Keratinocyte (primary cell): ENCODE measurements at regions not wholly inside any gene's neighbourhood (a gene's known extent, or its start where the extent isn't known, plus 50 kb on each side); places are given as distances from the start of the nearest gene placed in this dataset.

Experiments used
- DNase-seq: peaks from one replicate; pipeline ENCODE4 v3.0.0-alpha.2; 2011; ENCODE audit warnings: low read depth, missing footprints, low spot score
- FAIRE-seq: peaks from 2 replicates; lab custom pipeline; 2011; peaks lifted over from hg19 to GRCh38; lab: Jason Lieb, UNC
- H2AFZ ChIP-seq: 2 replicates; pipeline ENCODE4 v1.6.0; 2012; ENCODE audit warnings: low read length, control low read depth, inconsistent platforms; ENCODE audit not compliant: control insufficient read depth
- H3K27ac ChIP-seq: 2 replicates; pipeline ENCODE4 v1.5.1; 2011; ENCODE audit warnings: low read length; ENCODE audit not compliant: control insufficient read depth, insufficient read depth
- H3K27me3 ChIP-seq: 3 replicates; pipeline ENCODE4 v1.6.0; 2011; ENCODE audit warnings: low read length; ENCODE audit not compliant: control insufficient read depth, insufficient read depth; ENCODE audit errors: extremely low read depth
- H3K36me3 ChIP-seq, 2 experiments: 2 replicates in 1 of 2; 3 replicates in 1 of 2; pipeline ENCODE4 v1.5.1; 2011; ENCODE audit warnings: low read length in 2 of 2, mild to moderate bottlenecking in 1 of 2; ENCODE audit not compliant: control insufficient read depth in 2 of 2, insufficient read depth in 2 of 2; ENCODE audit errors: extremely low read depth in 1 of 2
- H3K4me1 ChIP-seq: 3 replicates; pipeline ENCODE4 v1.5.1; 2011; ENCODE audit warnings: low read length; ENCODE audit not compliant: control insufficient read depth, insufficient read depth; ENCODE audit errors: extremely low read depth
- H3K4me2 ChIP-seq: 3 replicates; pipeline ENCODE4 v1.6.0; 2011; ENCODE audit warnings: low read depth, low read length; ENCODE audit not compliant: control insufficient read depth, insufficient read depth; ENCODE audit errors: extremely low read depth
- H3K4me3 ChIP-seq, 3 experiments: fragments of 200-600 bp in 1 of 3; sonication (generic) in 1 of 3; 2 replicates in 2 of 3; 3 replicates in 1 of 3; pipeline ENCODE4 v1.5.1; 2011 to 2016; ENCODE audit warnings: low read length in 3 of 3, mild to moderate bottlenecking in 3 of 3, control low read depth in 2 of 3, inconsistent platforms in 1 of 3, low read depth in 1 of 3, mixed read lengths in 1 of 3, mixed run types in 1 of 3, moderate library complexity in 1 of 3; ENCODE audit not compliant: control insufficient read depth in 2 of 3, insufficient read depth in 2 of 3; ENCODE audit errors: extremely low read depth in 1 of 3
- H3K79me2 ChIP-seq: 2 replicates; pipeline ENCODE4 v1.6.0; 2012; ENCODE audit warnings: low read length; ENCODE audit not compliant: control insufficient read depth, insufficient read depth
- H3K9ac ChIP-seq: 3 replicates; pipeline ENCODE4 v1.6.0; 2011; ENCODE audit warnings: low read length; ENCODE audit not compliant: control insufficient read depth, insufficient read depth; ENCODE audit errors: extremely low read depth
- H3K9me1 ChIP-seq: 3 replicates; pipeline ENCODE4 v1.6.0; 2011; ENCODE audit warnings: low read length; ENCODE audit not compliant: control insufficient read depth, insufficient read depth; ENCODE audit errors: extremely low read depth
- H3K9me3 ChIP-seq: 2 replicates; pipeline ENCODE4 v1.5.1; 2012; ENCODE audit warnings: low read depth, low read length; ENCODE audit not compliant: control insufficient read depth
- H4K20me1 ChIP-seq: 3 replicates; pipeline ENCODE4 v1.6.0; 2011; ENCODE audit warnings: low read length; ENCODE audit not compliant: control insufficient read depth, insufficient read depth; ENCODE audit errors: extremely low read depth
- EZH2 ChIP-seq: IDR thresholded peaks from one replicate; pipeline ENCODE4 v1.6.1; 2012; ENCODE audit warnings: inconsistent platforms, mild to moderate bottlenecking, low read length, moderate library complexity
- dilution Hi-C: fragments of 300-500 bp; cut with MboI; formaldehyde crosslinking; loops from one replicate; pipeline ENCODE4 v1.7.0; 2020; ENCODE audit warnings: low sequenced_read_pairs; ENCODE audit not compliant: extremely low pct_ligation_motif_present
- TF ChIP-seq, protein P1 (sequence below), 3 experiments: IDR thresholded peaks in 1 of 3; conservative IDR thresholded peaks in 1 of 3; optimal IDR thresholded peaks in 1 of 3; 2 replicates in 2 of 3; 3 replicates in 1 of 3; pipeline versions ENCODE3 to v1.5.1; 2011; ENCODE audit warnings: low read length in 3 of 3, mild to moderate bottlenecking in 3 of 3, moderate library complexity in 2 of 3, control low read depth in 1 of 3, inconsistent platforms in 1 of 3; ENCODE audit not compliant: insufficient read depth in 2 of 3; ENCODE audit errors: extremely low read depth in 1 of 3

DNA sequence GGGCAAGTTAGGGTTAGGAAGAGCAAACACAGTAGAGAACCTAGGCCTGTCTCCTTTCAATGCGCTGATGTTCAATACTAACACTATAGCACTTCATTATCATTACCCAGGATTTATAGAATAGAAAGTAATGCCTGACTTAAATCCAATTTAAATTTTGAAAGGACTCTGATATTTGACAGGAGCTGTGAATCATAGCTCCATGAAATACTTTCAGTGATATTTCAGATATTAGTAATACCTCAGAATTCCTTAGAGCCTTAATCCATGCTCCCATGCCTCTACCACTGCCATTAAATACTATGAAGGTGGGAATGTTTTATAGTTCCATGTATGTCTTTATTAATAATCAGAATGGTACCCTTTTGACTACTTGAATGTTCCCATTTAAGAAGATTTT, 530.2 kb downstream of the BCKDHB start:
- Histone ChIP-seq H3K4me2 (no peak overlapping the region), H4K20me1 (no peaks in the 10 kb centered on the region), H2AFZ (no peak overlapping the region), H3K27ac (no peak overlapping the region), H3K9me3 (no peaks in the 10 kb centered on the region), H3K27me3 (no peaks in the 10 kb centered on the region), H3K79me2 (no peaks in the 10 kb centered on the region), H3K36me3 (no peaks in the 10 kb centered on the region), H3K9me1 (no peaks in the 10 kb centered on the region), H3K4me1 (peaks cover 8% of the 10 kb centered on the region), H3K4me3 (no peak overlapping the region), H3K9ac (no peak overlapping the region)
- TF ChIP-seq, protein P1, sequence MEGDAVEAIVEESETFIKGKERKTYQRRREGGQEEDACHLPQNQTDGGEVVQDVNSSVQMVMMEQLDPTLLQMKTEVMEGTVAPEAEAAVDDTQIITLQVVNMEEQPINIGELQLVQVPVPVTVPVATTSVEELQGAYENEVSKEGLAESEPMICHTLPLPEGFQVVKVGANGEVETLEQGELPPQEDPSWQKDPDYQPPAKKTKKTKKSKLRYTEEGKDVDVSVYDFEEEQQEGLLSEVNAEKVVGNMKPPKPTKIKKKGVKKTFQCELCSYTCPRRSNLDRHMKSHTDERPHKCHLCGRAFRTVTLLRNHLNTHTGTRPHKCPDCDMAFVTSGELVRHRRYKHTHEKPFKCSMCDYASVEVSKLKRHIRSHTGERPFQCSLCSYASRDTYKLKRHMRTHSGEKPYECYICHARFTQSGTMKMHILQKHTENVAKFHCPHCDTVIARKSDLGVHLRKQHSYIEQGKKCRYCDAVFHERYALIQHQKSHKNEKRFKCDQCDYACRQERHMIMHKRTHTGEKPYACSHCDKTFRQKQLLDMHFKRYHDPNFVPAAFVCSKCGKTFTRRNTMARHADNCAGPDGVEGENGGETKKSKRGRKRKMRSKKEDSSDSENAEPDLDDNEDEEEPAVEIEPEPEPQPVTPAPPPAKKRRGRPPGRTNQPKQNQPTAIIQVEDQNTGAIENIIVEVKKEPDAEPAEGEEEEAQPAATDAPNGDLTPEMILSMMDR (optimal IDR thresholded peaks at IDR 0.05 in 1 of 3, IDR thresholded peaks at IDR 0.05 in 1 of 3, conservative IDR thresholded peaks at IDR 0.05 in 1 of 3; ENCODE audit: extremely low read depth in 1 of 3, insufficient read depth in 2 of 3, low read length in 3 of 3): no peak
- TF ChIP-seq EZH2: no peak
- dilution Hi-C loops: no loop called here
- FAIRE-seq (no peak), DNase-seq (no peak)

DNA sequence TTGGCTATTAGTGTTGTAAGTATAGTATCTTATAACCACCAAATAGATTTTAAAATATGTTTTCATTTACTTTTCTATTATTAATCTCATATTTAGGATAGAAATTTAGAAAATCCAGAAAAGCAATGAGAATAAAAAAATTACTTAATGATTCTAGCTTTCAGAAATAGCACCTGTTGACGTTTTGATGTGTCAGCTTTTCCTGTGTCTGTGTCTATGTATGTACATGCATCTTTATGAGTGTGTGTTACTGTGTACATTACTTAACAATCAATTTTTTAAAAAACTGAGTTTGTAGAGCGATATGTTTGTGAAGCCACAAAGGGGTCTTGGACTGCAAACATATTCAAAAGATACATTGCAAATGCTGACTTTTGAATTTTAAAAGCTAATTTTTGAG, 526.9 kb downstream of the BCKDHB start:
- H3K27ac ChIP-seq: no peak overlapping the region
- H3K9ac ChIP-seq: no peak overlapping the region
- no peak for FAIRE-seq
- peaks cover under 1% of the 10 kb centered on the region for H3K4me1 ChIP-seq
- no peak for DNase-seq
- no peak overlapping the region for H3K4me3 ChIP-seq
- no peaks in the 10 kb centered on the region for H4K20me1 ChIP-seq
- no peak overlapping the region for H2AFZ ChIP-seq
- H3K36me3 ChIP-seq: no peaks in the 10 kb centered on the region
- H3K27me3 ChIP-seq: no peaks in the 10 kb centered on the region
- dilution Hi-C loops: no loop called here
- no peaks in the 10 kb centered on the region for H3K9me3 ChIP-seq
- H3K4me2 ChIP-seq: no peak overlapping the region
- no peaks in the 10 kb centered on the region for H3K9me1 ChIP-seq
- TF ChIP-seq, protein P1 (optimal IDR thresholded peaks at IDR 0.05 in 1 of 3, IDR thresholded peaks at IDR 0.05 in 1 of 3, conservative IDR thresholded peaks at IDR 0.05 in 1 of 3; ENCODE audit: extremely low read depth in 1 of 3, insufficient read depth in 2 of 3, low read length in 3 of 3): no peak
- no peak for TF ChIP-seq EZH2
- H3K79me2 ChIP-seq: no peaks in the 10 kb centered on the region
